Left ventricle myocardium superior (tissue), 1 donor: ENCODE measurements at regions not wholly inside any gene's neighbourhood (a gene's known extent, or its start where the extent isn't known, plus 50 kb on each side); places are given as distances from the start of the nearest gene placed in this dataset.
"Not testable (repeated sequence)": the region's sequence is repeated elsewhere in the genome, so short reads cannot be mapped to it uniquely, and the experiment has no call there.

Source experiments
- ATAC-seq: fragments of 200-7000 bp; cut with Tn5 transposase; one replicate; pipeline ENCODE4 v1.9.1; 2020; ENCODE audit warnings: mild to moderate bottlenecking, moderate library complexity
- DNase-seq: peaks from one replicate; pipeline ENCODE4 v3.0.0-alpha.2; 2020
- intact Hi-C: fragments of 100-400 bp; cut with micrococcal nuclease; formaldehyde crosslinking; loops from one replicate; pipeline ENCODE4 v1.11.0; 2022
- donor health status: DM: no; HTN: yes; CAD: no; lungs with severe emphysema.

DNA sequence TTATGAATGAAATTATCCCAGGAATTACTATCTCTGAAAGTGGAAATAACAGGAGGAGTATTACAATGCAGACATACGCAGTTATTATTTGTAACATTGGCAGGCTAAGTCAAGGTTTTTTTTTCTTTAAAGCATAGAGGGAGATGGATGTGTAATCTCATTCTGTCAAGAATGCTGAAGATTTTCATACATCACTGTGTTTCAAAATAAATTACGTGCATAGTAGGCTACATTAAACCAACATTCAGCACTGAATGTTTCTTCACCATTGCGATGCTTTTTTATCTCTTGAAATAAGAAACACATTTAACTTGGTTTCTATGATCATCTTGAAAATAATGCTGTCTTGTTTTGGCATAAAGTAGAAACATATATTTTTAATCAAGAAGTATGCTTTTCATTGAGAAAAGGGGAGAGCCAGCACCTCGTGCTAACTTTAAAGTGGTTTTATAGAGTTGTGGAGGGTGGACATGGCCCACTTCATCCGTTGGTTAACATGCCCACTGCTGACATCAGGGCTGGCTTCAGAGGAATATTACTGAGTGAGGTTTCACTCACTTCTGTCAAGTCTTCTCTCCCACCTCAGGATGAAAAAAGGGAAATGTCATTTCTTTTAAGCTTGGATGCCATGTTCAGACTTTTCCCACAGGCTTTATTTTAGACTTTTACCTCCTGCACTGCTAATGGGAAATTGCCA is 203.6 kb upstream of the MEF2C start:
- intact Hi-C loops, result no loop called here
- ATAC-seq, result no peak

DNA sequence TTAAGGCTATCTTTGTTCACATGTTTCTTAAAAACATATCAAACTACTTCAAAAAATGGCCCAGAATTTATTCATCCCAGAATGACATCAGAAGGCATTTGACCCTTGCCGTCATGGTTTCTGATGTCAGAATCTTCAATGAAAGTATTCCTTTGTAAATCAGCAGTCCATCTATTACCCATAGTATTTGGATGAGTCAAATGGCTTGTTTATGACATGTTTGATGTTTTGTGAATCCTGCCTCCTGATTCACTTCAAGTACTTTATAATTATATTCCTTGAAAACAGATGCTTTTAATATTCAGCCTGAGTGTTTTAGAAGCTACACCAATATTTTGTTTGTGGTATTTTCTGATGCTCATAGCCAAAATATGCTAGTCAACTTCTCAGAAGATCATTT is 200.8 kb upstream of the MEF2C start:
- intact Hi-C loops, result no loop called here
- DNase-seq (no peak), ATAC-seq (no peak)

More for the DNA sequence above, 203.6 kb upstream of the MEF2C start:
- DNase-seq, result no peak

DNA sequence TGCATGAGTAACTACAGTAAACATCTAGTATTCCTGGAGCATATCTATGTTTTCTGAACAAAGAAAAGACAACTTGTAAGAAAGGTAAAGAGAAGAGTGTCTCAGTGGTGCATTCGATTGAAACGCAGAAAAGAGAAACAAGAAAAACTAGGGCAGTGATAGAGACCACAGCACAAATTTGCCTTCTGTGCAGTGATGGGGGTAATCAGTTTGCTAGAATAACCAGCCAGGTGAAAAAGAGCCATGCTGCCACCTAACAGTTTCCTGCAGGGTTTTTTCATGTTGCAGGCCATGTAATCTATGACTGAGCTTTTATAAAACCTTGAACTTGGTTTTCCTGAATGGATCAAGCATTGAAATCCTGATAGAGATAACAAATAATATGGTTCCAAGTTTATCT is 198.4 kb upstream of the MEF2C start:
- no peak for ATAC-seq
- DNase-seq, result no peak
- intact Hi-C loops, result no loop called here

DNA sequence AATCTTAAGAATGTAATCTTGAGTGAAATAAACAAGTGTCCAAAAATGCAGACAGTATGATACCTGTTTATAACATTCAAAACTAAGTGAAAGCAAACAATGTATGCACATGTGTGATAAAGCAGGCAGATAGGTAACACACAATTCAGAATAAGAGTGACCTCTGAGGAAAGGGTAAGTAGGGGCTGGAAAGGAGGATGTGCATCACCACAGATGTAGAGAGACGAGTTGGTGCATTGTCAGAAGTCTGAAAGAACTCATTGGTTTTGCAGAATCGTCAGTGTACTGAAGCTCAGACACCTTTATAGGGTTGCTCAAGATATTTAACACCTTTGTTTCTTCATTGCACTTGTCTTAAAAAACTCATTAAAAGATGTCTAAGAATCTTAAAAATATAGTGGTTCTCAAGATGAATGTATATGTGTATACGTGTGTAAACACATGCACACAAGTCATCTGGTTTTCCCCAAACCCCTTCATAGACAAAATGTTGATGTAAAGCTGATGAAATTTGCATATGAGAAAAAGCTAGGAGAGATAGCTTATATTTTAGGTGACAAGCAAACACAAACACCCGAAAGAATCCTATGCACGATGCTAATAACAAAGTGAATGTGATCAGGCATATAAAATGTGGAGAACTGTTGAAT is 197.6 kb upstream of the MEF2C start:
- intact Hi-C loops, result no loop called here
- no peak for DNase-seq
- ATAC-seq, result no peak

DNA sequence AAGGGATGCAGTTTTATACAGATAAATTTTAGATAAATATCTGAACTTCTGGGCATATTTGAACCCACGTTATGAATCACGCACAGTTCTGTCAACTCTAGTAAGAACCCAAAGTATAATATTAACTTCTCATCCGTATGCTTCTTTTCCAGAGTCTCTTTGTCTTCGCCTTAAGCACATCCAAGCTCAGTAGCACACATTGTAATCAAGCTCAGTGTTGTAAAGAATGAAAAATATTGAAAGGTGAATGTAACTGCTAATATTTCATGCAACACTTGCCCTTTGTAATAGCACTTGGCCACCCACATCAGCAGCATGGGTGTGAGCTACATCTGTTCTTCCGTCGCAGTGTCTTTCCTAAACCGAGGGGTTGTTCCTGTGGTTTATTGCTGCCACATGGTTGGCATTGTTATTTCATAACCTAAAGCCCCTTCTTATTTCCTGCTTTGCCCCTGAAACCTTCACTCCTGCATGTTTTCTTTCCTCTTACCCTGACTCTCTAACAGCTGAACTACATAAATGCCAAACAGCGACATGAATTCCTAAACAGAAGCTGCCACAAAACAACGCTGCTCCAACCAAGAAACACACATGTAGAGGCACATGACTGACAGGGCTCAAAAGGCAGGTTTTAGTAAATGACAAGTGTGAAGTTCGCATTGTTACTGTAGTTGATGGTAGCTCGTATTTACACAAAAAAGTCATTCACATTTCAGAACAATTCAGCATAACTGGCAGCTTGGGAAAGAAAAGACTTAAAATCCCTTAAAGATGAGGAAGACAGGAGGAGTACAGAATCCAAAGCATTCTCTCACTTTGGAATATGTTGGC is 190.1 kb upstream of the MEF2C start:
- DNase-seq (no peak), ATAC-seq (no peak)
- intact Hi-C loops, result no loop called here

DNA sequence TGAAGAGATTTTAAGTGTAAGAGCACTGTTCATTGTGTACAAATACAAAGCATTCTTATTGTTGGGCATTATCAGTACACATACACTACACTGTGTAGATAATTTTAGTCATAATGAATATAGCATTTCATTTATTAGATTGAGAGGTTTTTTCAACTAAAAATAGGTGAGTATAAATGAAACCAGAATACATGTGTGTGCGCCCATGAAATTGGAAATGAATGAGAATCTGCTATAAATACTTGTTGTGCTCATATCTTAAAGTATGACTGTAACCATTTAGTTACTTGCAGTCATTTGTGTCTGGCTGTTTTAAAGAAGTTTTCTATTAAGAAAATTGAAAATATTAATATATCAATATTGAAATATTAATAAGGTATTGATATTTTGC is 189.0 kb upstream of the MEF2C start:
- intact Hi-C loops, result no loop called here
- DNase-seq, result no peak
- ATAC-seq, result no peak

DNA sequence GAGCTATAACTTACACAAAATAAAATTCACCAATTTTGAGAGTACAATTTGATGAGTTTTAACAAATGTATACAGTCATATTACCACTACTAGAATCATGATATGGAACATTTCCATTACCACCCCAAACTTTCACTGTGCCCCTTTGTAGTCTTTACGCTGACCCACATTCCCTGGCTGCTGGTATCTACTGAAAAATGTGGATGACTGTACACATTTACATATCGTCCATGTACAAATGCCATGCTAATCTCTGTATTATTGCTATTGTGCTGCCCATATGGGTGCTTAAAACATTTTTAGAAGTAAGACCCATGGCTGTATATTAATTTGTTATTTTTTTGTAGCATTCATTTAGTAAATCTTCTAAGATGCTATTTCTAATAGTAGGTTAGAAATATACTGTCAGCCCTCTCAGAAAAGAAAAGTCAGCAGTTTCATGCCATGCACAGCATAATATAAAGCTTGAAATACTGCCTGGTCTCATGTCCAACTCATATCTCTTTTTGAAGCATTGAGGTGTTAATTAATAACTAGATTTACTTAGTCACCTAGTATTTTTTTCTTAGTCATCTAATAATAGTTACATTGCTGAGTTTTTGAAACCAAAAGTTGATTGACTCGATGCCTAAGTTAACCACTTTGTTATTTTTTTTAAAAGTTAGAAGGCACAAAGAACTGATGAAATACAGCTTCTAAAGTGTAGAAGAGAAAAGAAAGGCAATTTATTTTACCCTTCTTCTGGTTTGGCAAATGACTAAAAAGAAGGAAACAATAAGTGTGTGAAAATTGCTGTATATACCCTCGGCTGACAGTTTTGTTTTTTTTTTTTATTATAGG is 188.3 kb upstream of the MEF2C start:
- intact Hi-C loops, result no loop called here
- DNase-seq, result no peak
- no peak for ATAC-seq

DNA sequence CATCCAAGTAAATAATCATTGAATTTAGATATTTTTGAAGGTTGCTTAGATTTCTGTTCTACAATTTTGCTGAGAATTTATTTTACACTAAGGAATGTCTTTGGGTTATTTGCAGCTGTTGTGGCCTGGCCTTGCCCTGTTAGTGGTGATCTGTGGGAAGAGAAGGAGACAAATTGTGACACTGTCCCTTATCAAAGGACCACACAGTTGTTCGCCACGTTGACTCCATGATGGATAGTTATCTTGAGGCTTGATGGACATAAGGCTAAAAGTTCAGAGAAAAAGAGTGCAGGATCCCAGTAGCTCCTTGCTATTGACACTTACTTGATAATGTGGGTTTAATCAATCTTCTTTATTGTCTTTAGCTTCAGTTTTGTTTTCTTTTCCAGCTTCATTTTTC is 186.6 kb upstream of the MEF2C start:
- intact Hi-C loops, result no loop called here
- DNase-seq (no peak), ATAC-seq (no peak)

DNA sequence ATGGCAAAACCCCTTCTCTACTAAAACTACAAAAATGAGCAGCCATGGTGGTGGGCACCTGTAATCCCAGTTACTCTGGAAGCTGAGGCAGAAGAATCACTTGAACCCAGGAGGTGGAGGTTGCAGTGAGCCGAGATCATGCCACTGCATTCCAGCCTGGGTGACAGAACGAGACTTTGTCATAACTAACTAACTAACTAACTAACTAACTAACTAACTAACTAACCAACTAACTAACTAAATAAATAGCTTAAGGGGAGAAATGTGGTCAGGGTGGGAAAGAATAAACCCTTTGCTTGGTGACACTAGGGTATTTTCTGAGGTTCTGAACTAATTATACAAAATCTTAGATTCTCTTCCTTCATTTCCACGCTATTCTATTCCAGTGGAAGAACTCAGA is 184.4 kb upstream of the MEF2C start:
- ATAC-seq (no peak), DNase-seq (no peak)
- intact Hi-C loops, result no loop called here

DNA sequence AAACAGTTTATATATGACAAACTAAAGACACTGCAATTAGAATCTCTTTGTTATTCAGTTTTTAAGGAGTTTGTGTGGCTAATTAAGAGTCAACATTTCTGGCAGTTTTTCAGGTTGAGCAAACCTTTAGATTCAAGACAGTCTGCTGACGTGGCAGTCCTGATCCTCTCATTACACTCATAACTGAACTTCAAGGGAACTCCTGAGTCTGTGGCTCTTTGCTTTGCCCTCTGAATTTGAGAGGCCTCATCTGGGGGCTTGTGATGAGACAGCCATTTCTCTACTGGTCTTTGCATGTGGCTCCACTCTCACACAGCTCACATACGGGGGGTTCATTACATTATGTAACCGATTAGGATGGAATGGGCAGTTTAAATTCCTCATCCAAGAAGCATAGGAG is 182.9 kb upstream of the MEF2C start:
- intact Hi-C loops, result no loop called here
- no peak for ATAC-seq
- DNase-seq, result no peak

DNA sequence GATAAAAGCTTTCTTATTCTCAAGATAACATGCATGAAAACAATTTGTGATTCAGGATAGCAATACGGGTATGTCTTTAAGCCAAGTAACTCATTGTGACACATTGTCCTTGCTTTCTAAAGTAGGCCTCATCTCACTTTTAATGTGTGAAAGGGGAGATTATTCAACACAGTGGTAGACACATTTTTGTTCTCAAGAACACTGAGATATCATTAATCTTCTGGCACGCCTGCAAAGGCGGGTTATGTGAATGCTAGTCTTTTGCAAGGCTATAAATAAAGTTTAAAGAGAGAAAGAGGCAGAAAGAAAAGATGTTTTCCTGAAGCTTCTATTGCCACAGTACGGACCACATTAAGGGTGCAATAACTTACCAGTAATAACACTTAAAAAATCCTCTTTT is 181.8 kb upstream of the MEF2C start:
- ATAC-seq, result no peak
- intact Hi-C loops, result no loop called here
- no peak for DNase-seq

DNA sequence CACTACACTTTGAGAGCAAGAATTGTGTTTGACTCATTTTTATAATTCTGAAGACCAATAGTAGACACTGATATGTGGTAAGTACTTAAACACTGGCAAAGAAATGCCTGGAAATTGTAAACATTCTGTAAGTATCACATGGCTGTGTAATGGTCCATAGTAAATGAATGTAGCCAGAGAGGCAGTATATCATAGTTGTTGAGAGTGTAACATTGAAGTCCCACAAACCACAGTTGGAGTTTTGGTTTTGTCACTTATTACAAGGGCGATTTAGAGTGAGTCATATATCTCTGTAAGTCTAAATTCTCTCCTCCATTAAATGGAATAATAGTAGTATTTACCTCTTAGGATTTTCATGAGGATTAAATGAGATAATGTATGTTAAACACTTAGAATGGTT is 181.1 kb upstream of the MEF2C start:
- intact Hi-C loops, result no loop called here
- no peak for DNase-seq
- ATAC-seq, result no peak

DNA sequence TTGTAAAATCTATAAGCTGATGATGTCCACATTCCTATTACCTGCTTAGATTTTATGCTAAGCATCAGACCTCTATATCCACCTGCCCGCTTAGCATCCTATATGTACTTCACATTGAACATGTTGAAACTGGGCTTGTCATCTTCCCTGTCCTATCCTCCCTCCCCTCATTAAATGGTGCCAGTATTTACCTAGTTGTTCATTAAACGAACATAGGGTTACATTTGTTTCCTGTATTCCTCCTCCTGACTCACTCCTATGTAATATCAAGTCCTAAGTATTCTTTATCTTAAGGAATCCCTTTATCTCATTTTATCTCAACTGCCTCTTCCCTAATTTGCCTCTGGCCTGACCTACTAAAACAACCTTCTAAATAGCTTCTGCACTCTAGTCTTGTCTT is 177.8 kb upstream of the MEF2C start:
- no peak for ATAC-seq
- no peak for DNase-seq
- intact Hi-C loops, result no loop called here

DNA sequence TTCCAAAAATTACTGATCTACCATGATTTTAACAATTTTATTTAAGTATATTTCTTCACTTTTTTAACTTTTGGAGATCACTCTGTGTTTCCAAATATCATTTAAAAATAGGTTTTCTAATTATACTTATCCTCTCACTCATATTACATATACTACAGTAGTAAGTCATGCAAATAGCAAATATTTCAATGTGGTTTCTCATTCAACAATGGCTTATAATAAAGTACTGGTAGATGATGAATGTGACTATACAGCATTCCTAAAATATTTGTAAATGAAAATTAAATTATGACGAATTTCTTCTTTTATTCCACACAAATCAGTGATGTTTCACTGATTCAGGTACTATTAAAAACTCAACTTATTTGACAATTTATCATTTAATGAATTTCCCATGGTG is 176.3 kb upstream of the MEF2C start:
- ATAC-seq (no peak), DNase-seq (no peak)
- intact Hi-C loops, result no loop called here

DNA sequence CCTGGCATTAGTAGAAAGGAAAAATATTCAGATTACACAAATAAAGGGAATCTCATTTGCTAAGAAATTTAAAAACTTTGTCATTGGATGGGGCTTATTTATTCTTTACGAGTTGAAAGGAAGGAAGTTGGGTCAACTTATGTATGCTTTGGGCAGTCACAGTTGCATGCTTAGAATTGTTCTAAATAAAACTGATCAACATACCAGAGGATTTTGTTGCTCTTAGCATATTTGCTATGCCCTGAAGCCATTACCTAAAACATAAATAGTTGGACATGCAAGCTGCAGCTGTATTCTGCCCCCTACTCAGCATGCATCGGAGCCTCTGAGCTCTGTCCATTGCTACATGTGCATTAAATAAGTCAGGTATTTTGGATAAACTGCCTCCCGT is 172.7 kb upstream of the MEF2C start:
- ATAC-seq, result no peak
- intact Hi-C loops, result no loop called here
- no peak for DNase-seq

DNA sequence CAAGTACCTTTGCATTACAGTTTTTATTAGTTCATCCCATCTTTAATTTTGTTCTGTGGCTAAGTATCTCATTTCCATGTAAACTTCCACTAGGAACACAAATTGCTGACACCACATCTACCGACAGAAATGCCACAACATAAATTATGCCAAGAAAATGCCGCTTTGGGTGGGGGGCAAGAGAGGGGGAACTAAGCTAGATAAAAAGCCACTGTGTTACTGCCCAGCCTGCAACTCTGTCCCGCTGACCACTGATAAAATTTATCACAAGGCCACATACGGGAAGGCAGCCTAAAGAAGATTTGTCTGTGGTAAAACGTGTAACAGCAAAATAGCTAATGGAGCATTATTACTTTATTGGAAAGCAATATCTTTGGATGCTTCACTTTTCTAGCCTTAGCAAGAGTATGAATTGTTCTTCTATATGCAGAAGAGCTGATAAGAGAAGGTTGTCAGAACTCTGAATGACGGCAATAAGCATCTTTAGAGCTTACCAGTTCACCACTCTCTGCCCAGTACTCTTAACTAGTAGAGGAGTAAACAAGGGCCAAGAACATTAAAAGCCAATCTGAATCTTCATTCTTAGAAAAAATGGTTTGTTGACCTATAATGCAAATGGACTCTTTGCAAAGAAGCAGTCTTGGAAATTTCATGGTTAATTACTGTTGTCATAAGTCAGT is 172.2 kb upstream of the MEF2C start:
- intact Hi-C loops, result no loop called here
- ATAC-seq (no peak), DNase-seq (no peak)

DNA sequence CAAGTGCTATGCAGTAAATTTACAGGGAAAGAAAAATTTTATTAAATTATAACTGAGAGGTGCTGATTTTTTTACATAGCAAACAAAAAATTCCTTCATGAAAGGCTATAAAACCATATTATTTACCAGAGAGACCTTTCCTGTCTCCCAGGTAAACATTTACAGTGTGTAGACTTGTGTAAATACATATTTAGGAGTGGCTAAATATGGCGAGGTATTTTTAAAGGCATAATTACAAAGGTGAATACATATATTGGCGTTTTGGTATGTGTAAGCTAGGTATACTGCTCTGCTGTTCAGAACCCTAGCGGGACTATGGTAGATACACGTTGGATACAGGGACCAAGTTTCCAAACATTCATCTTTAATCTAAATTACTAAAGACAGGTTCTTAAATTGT is 170.6 kb upstream of the MEF2C start:
- intact Hi-C loops, result no loop called here
- ATAC-seq, result no peak

DNA sequence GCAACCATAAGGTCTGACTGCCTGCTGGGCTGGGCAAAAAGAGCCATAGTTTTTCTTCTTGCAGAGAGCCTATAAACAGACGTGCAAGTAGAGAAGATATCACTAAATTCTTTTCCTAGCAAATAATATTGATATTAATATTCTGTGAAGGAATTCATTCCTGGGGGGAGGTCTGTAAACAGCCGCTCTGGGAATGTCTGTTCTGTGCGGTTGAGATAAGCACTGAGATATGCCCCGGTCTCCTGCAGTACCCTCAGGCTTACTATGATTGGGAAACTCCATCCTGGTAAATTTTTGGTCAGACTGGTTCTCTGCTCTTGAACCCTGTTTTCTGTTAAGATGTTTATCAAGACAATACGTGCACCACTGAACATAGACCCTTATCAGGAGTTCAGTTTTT is 167.1 kb upstream of the MEF2C start:
- ATAC-seq, intact Hi-C loops, DNase-seq: not testable (repeated sequence)

More for the DNA sequence above, 170.6 kb upstream of the MEF2C start:
- no peak for DNase-seq

DNA sequence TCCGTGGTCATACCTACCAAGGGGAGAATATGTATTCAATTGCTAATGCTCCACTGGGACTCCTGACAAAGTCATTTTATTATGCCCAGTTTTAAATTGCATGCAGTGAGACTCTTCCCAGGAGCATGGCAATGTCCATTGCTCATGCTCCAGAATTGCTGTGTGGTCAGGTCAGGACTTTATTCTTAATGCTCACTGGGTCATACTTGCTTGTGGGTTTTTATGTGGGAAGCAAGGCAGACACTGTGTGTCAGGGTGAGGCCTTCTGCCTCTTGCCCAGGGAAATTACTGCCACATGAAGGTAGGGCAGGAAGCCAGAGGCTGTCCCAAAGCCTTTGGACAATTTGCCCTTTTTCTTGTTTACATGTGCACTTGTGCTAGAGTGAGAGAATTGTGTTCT is 164.6 kb upstream of the MEF2C start:
- ATAC-seq (no peak), DNase-seq (no peak)
- intact Hi-C loops, result no loop called here
